Gastrocnemius medialis (tissue), 4 donors: ENCODE measurements at regions not wholly inside any gene's neighbourhood (a gene's known extent, or its start where the extent isn't known, plus 50 kb on each side); places are given as distances from the start of the nearest gene placed in this dataset.

Source experiments
- ATAC-seq, 2 donors: fragments of 150-250 bp; one replicate each; pipeline ENCODE4 v1.9.1; 2016
- DNase-seq, 2 donors: peaks; one replicate each; pipeline ENCODE4 v3.0.0-alpha.2; 2019
- H3K27ac ChIP-seq, 4 donors: fragments of 200-600 bp; sonication (generic); 1 replicate in 1 of 4; 2 replicates in 3 of 4; pipeline ENCODE4 v1.5.1; 2016 to 2018; ENCODE audit warnings: mild to moderate bottlenecking in 2 of 4, moderate library complexity in 1 of 4
- H3K27me3 ChIP-seq, 3 donors: fragments of 200-600 bp; sonication (generic) in 2 of 3; 1 replicate in 1 of 3; 2 replicates in 2 of 3; pipeline versions ENCODE4 v1.5.1 to v1.6.0; 2016 to 2019; ENCODE audit warnings: mild to moderate bottlenecking in 1 of 3, moderate library complexity in 1 of 3
- H3K36me3 ChIP-seq, 2 donors: fragments of 200-600 bp; sonication (generic) in 1 of 2; one replicate each; pipeline ENCODE4 v1.5.1; 2017 to 2018
- H3K4me1 ChIP-seq, 2 donors: fragments of 200-600 bp; sonication (generic) in 1 of 2; one replicate each; pipeline ENCODE4 v1.5.1; 2016 to 2017; ENCODE audit warnings: mild to moderate bottlenecking in 2 of 2
- H3K4me3 ChIP-seq, 4 donors: fragments of 200-600 bp; sonication (generic) in 3 of 4; 1 replicate in 1 of 4; 2 replicates in 3 of 4; pipeline ENCODE4 v1.5.1; 2016 to 2019; ENCODE audit warnings: mild to moderate bottlenecking in 2 of 4
- H3K9me3 ChIP-seq, 3 donors: fragments of 200-600 bp; sonication (generic) in 2 of 3; 1 replicate in 1 of 3; 2 replicates in 2 of 3; pipeline ENCODE4 v1.5.1; 2016 to 2019
- CTCF ChIP-seq, 5 experiments: fragments of 450-650 bp in 3 of 5; fragments of 200-600 bp in 2 of 5; sonication (generic) in 2 of 5; IDR thresholded peaks in 4 of 5; conservative IDR thresholded peaks in 1 of 5; 1 replicate in 4 of 5; 2 replicates in 1 of 5; pipeline ENCODE4 v1.5.1; 2016 to 2019; ENCODE audit warnings: antibody characterized with exemption in 5 of 5, mild to moderate bottlenecking in 3 of 5, moderate library complexity in 3 of 5
- POLR2A ChIP-seq, 2 donors: fragments of 450-650 bp; IDR thresholded peaks; one replicate each; pipeline ENCODE4 v1.6.1; 2017; ENCODE audit warnings: antibody characterized with exemption in 2 of 2, mild to moderate bottlenecking in 2 of 2, moderate library complexity in 2 of 2
- in situ Hi-C, 4 donors: fragments of 200-750 bp; cut with MboI; loops; one replicate each; pipeline versions ENCODE4 v1.15.0 to v1.8.0; 2017; ENCODE audit warnings: low sequenced_read_pairs in 4 of 4
- intact Hi-C: fragments of 100-400 bp; cut with DNase I; formaldehyde crosslinking; loops from one replicate; pipeline ENCODE4 v1.15.1; 2023; ENCODE audit warnings: low total_unique reads

DNA sequence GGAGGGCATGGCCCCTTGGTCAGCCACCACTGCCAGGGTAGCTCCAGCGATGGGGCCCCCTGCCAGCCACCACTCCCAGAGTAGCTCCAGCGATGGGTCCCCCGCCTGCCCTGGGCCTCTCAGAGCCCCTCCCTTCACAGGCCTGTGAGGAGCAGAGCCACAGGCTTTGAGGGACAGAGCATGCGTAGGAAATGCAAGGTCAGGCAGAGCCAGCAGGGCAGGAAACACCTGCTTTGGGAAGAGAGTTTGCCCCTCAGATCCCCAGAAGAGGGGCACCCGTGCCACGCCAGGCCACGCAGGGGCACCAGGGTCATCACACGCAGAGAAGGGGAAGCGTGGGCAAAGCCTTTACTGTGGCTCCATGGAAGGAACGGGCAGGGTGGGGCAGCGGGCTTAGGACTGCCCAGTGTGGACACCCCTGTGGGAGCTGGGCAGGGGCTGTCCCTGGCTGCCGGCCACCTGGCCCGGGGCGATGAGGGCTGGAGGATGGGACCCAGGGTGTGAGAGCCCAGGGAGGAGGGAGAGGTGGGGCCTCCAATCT, 477.8 kb downstream of the BRD1 start:
- Histone ChIP-seq H3K4me1 (no peaks in the 10 kb centered on the region), H3K4me3 (no peak overlapping the region), H3K36me3 (no peaks in the 10 kb centered on the region), H3K27ac (no peak overlapping the region), H3K27me3 (peaks cover 0 to 10% (median 3%) of the 10 kb centered on the region in 3 donors), H3K9me3 (no peaks in the 10 kb centered on the region)
- ATAC-seq (no peak), DNase-seq (no peak)
- no peak for TF ChIP-seq CTCF (IDR thresholded peaks at IDR 0.05 in 4 of 5, conservative IDR thresholded peaks at IDR 0.05 in 1 of 5)
- in situ Hi-C loops (no loop called here), intact Hi-C loops (no loop called here)

- TF ChIP-seq POLR2A (IDR thresholded peaks at IDR 0.05): no peak
- TF ChIP-seq CTCF (IDR thresholded peaks at IDR 0.05 in 4 of 5, conservative IDR thresholded peaks at IDR 0.05 in 1 of 5): no peak
- Histone ChIP-seq H3K4me3 (no peak overlapping the region), H3K36me3 (no peaks in the 10 kb centered on the region), H3K4me1 (no peaks in the 10 kb centered on the region), H3K9me3 (no peaks in the 10 kb centered on the region), H3K27me3 (peaks cover 0 to 10% (median 3%) of the 10 kb centered on the region in 3 donors), H3K27ac (no peak overlapping the region)
- no peak for ATAC-seq
- DNase-seq: no peak
- in situ Hi-C loops: no loop called here
- intact Hi-C loops: no loop called here
These were observed 478.4 kb downstream of the BRD1 start for GRCh38 chr22:49349181-49349835.

DNA sequence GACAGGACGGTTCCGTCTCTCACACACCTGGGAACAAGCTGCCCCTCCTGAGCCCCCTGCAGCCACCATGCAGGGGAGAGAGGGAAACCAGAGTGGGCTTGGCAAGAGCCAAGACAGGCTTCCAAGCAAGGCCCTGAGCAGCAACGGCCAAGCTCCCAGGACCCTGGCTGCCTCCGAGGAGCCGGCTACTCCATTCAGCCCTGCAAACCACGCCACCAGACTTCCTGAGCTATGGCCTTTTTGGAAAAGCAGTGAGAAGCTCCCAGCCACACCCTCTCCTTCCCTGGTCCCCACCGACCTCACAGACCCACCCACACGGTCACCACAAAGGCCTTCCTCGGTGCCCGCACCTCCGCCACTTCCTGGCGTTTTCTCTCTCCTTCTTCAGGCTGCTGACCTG, 479.0 kb downstream of the BRD1 start:
- TF ChIP-seq POLR2A (IDR thresholded peaks at IDR 0.05): no peak
- TF ChIP-seq CTCF (IDR thresholded peaks at IDR 0.05 in 4 of 5, conservative IDR thresholded peaks at IDR 0.05 in 1 of 5): no peak
- Histone ChIP-seq H3K27me3 (peaks cover 0 to 8% (median 3%) of the 10 kb centered on the region in 3 donors), H3K4me1 (no peaks in the 10 kb centered on the region), H3K36me3 (no peaks in the 10 kb centered on the region), H3K4me3 (no peak overlapping the region), H3K27ac (no peak overlapping the region), H3K9me3 (no peaks in the 10 kb centered on the region)
- in situ Hi-C loops: no loop called here
- DNase-seq (no peak), ATAC-seq (no peak)
- intact Hi-C loops: no loop called here

DNA sequence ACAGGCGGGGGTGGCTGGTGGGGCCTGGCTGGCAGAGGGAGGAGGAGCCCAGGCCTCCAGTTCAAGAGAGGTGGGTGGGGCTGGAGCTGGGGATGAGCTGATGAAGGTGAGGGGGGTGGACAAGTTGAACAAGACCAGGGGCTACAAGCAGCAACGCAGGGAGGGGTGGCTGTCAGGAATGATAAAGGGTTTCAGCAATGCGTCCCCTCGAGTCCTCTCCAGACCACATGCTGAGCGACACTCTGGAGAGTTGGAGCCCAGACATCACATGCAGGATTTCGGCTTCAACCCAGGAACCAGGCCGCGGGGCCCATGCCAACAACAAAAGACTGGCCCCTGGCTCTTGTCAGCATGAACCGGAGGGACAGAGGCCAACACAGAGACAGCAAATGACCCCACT, 480.3 kb downstream of the BRD1 start:
- in situ Hi-C loops: no loop called here
- no peaks in the 10 kb centered on the region for H3K4me1 ChIP-seq
- H3K9me3 ChIP-seq: no peaks in the 10 kb centered on the region
- no peak overlapping the region for H3K27ac ChIP-seq
- DNase-seq: no peak
- H3K36me3 ChIP-seq: no peaks in the 10 kb centered on the region
- H3K4me3 ChIP-seq: no peak overlapping the region
- peaks cover 0 to 4% (median 3%) of the 10 kb centered on the region in 3 donors for H3K27me3 ChIP-seq
- intact Hi-C loops: no loop called here
- ATAC-seq: no peak
- no peak for TF ChIP-seq POLR2A (IDR thresholded peaks at IDR 0.05)
- no peak for TF ChIP-seq CTCF (IDR thresholded peaks at IDR 0.05 in 4 of 5, conservative IDR thresholded peaks at IDR 0.05 in 1 of 5)

- intact Hi-C loops (no loop called here), in situ Hi-C loops (no loop called here)
- Histone ChIP-seq H3K27ac (no peak overlapping the region), H3K9me3 (no peaks in the 10 kb centered on the region), H3K4me3 (no peak overlapping the region), H3K36me3 (no peaks in the 10 kb centered on the region), H3K4me1 (no peaks in the 10 kb centered on the region), H3K27me3 (peaks cover 0 to 4% (median 3%) of the 10 kb centered on the region in 3 donors)
- ATAC-seq (no peak), DNase-seq (no peak)
- TF ChIP-seq POLR2A (IDR thresholded peaks at IDR 0.05): no peak
- no peak for TF ChIP-seq CTCF (IDR thresholded peaks at IDR 0.05 in 4 of 5, conservative IDR thresholded peaks at IDR 0.05 in 1 of 5)
These were observed 481.8 kb downstream of the BRD1 start for GRCh38 chr22:49345896-49346295.
